Activated CD4-positive, alpha-beta memory T cell treated with anti-CD3 and anti-CD28 coated beads for 36 hours (primary cell): ENCODE measurements at regions not wholly inside any gene's neighbourhood (a gene's known extent, or its start where the extent isn't known, plus 50 kb on each side); places are given as distances from the start of the nearest gene placed in this dataset.

Experiments
- CTCF ChIA-PET: fragments of 350-600 bp; sonication (Branson Sonifier 250); formaldehyde crosslinking; loops from one replicate; lab custom pipeline; 2021; ENCODE audit warnings: antibody characterized with exemption, inconsistent platforms; lab: Charles Lee
- POLR2A ChIA-PET: fragments of 350-600 bp; sonication (Branson Sonifier 250); formaldehyde crosslinking; loops from one replicate; lab custom pipeline; 2021; ENCODE audit warnings: antibody characterized with exemption; lab: Charles Lee
- DNase-seq: peaks from one replicate; pipeline ENCODE4 v3.0.0-alpha.2; 2020
- H3K27ac Mint-ChIP-seq: one replicate; pipeline ENCODE4 v1.8.0; 2021; ENCODE audit warnings: mixed read lengths
- H3K27me3 Mint-ChIP-seq: one replicate; pipeline ENCODE4 v1.8.0; 2021; ENCODE audit warnings: mixed read lengths
- H3K36me3 Mint-ChIP-seq: one replicate; pipeline ENCODE4 v1.8.0; 2021; ENCODE audit warnings: mixed read lengths
- H3K4me1 Mint-ChIP-seq: one replicate; pipeline ENCODE4 v1.8.0; 2021; ENCODE audit warnings: low read depth, mixed read lengths
- H3K4me3 Mint-ChIP-seq: one replicate; pipeline ENCODE4 v1.8.0; 2021; ENCODE audit warnings: mild to moderate bottlenecking, mixed read lengths
- H3K9me3 Mint-ChIP-seq: one replicate; pipeline ENCODE4 v1.8.0; 2021; ENCODE audit warnings: mixed read lengths
- intact Hi-C: fragments of 100-400 bp; cut with micrococcal nuclease; formaldehyde crosslinking; loops from one replicate; pipeline ENCODE4 v1.15.1; 2023

- Mint-ChIP-seq H3K4me1 (no peaks in the 10 kb centered on the region), H3K27me3 (peaks cover 2% of the 10 kb centered on the region), H3K36me3 (no peaks in the 10 kb centered on the region), H3K27ac (no peak overlapping the region), H3K9me3 (no peaks in the 10 kb centered on the region), H3K4me3 (no peak overlapping the region)
- intact Hi-C loops = no loop called here
- POLR2A ChIA-PET = no interaction called here
- CTCF ChIA-PET = no interaction called here
- no peak for DNase-seq
Measured at GRCh38 chr2:104745846-104746245, 108.1 kb upstream of the POU3F3 start.

GRCh38 chr2:104746299-104746698, 107.6 kb upstream of the POU3F3 start:
- no peaks in the 10 kb centered on the region for H3K9me3 Mint-ChIP-seq
- ChIA-PET POLR2A (no interaction called here), CTCF (no interaction called here)
- H3K27me3 Mint-ChIP-seq = peaks cover 2% of the 10 kb centered on the region
- no peak for DNase-seq
- no peak overlapping the region for H3K4me3 Mint-ChIP-seq
- H3K4me1 Mint-ChIP-seq = no peaks in the 10 kb centered on the region
- H3K27ac Mint-ChIP-seq = no peak overlapping the region
- intact Hi-C loops = no loop called here
- H3K36me3 Mint-ChIP-seq = no peaks in the 10 kb centered on the region

- no peak for DNase-seq
- intact Hi-C loops = no loop called here
- Mint-ChIP-seq H3K4me3 (no peak overlapping the region), H3K27ac (no peak overlapping the region), H3K36me3 (no peaks in the 10 kb centered on the region), H3K4me1 (no peaks in the 10 kb centered on the region), H3K9me3 (no peaks in the 10 kb centered on the region), H3K27me3 (peaks cover 2% of the 10 kb centered on the region)
- CTCF ChIA-PET = no interaction called here
- POLR2A ChIA-PET = no interaction called here
Measured at GRCh38 chr2:104746858-104747257, 107.1 kb upstream of the POU3F3 start.

- Mint-ChIP-seq H3K36me3 (no peaks in the 10 kb centered on the region), H3K27me3 (no peaks in the 10 kb centered on the region), H3K9me3 (no peaks in the 10 kb centered on the region), H3K4me1 (no peaks in the 10 kb centered on the region), H3K4me3 (no peak overlapping the region), H3K27ac (no peak overlapping the region)
- ChIA-PET CTCF (no interaction called here), POLR2A (no interaction called here)
- DNase-seq = no peak
- intact Hi-C loops = no loop called here
Measured at GRCh38 chr2:104749856-104750460, 104.0 kb upstream of the POU3F3 start.

- DNase-seq = no peak
- ChIA-PET POLR2A (no interaction called here), CTCF (no interaction called here)
- Mint-ChIP-seq H3K36me3 (no peaks in the 10 kb centered on the region), H3K9me3 (no peaks in the 10 kb centered on the region), H3K27ac (no peak overlapping the region), H3K4me3 (no peak overlapping the region), H3K27me3 (peaks cover 1% of the 10 kb centered on the region), H3K4me1 (no peaks in the 10 kb centered on the region)
- intact Hi-C loops = no loop called here
Measured at GRCh38 chr2:104752504-104752903, 101.4 kb upstream of the POU3F3 start.

- no peak overlapping the region for H3K4me3 Mint-ChIP-seq
- no peaks in the 10 kb centered on the region for H3K4me1 Mint-ChIP-seq
- ChIA-PET POLR2A (no interaction called here), CTCF (no interaction called here)
- no peaks in the 10 kb centered on the region for H3K36me3 Mint-ChIP-seq
- H3K9me3 Mint-ChIP-seq = no peaks in the 10 kb centered on the region
- intact Hi-C loops = no loop called here
- H3K27ac Mint-ChIP-seq = no peak overlapping the region
- H3K27me3 Mint-ChIP-seq = peaks cover 3% of the 10 kb centered on the region
- no peak for DNase-seq
Measured at GRCh38 chr2:104755026-104755878, 98.7 kb upstream of the POU3F3 start.

GRCh38 chr2:104756118-104756517, 97.8 kb upstream of the POU3F3 start:
- H3K27me3 Mint-ChIP-seq = peaks cover 6% of the 10 kb centered on the region
- ChIA-PET POLR2A (no interaction called here), CTCF (no interaction called here)
- intact Hi-C loops = no loop called here
- no peaks in the 10 kb centered on the region for H3K9me3 Mint-ChIP-seq
- H3K4me3 Mint-ChIP-seq = no peak overlapping the region
- no peaks in the 10 kb centered on the region for H3K36me3 Mint-ChIP-seq
- no peak overlapping the region for H3K27ac Mint-ChIP-seq
- no peaks in the 10 kb centered on the region for H3K4me1 Mint-ChIP-seq
- no peak for DNase-seq

GRCh38 chr2:104757056-104757455, 96.9 kb upstream of the POU3F3 start:
- no peak overlapping the region for H3K27ac Mint-ChIP-seq
- H3K27me3 Mint-ChIP-seq = peaks cover 6% of the 10 kb centered on the region
- no peak for DNase-seq
- POLR2A ChIA-PET = no interaction called here
- no peak overlapping the region for H3K4me3 Mint-ChIP-seq
- CTCF ChIA-PET = no interaction called here
- intact Hi-C loops = no loop called here
- no peaks in the 10 kb centered on the region for H3K9me3 Mint-ChIP-seq
- H3K4me1 Mint-ChIP-seq = no peaks in the 10 kb centered on the region
- H3K36me3 Mint-ChIP-seq = no peaks in the 10 kb centered on the region

- no peaks in the 10 kb centered on the region for H3K9me3 Mint-ChIP-seq
- H3K27ac Mint-ChIP-seq = no peak overlapping the region
- H3K36me3 Mint-ChIP-seq = no peaks in the 10 kb centered on the region
- H3K27me3 Mint-ChIP-seq = peaks cover 6% of the 10 kb centered on the region
- CTCF ChIA-PET = no interaction called here
- H3K4me3 Mint-ChIP-seq = no peak overlapping the region
- POLR2A ChIA-PET = no interaction called here
- no peak for DNase-seq
- intact Hi-C loops = no loop called here
- no peaks in the 10 kb centered on the region for H3K4me1 Mint-ChIP-seq
Measured at GRCh38 chr2:104758199-104758620, 95.7 kb upstream of the POU3F3 start.

GRCh38 chr2:104762031-104762430, 91.9 kb upstream of the POU3F3 start:
- Mint-ChIP-seq H3K36me3 (no peaks in the 10 kb centered on the region), H3K27ac (no peak overlapping the region), H3K4me3 (no peak overlapping the region), H3K27me3 (peaks cover 9% of the 10 kb centered on the region), H3K9me3 (no peaks in the 10 kb centered on the region), H3K4me1 (no peaks in the 10 kb centered on the region)
- intact Hi-C loops = no loop called here
- no peak for DNase-seq
- ChIA-PET POLR2A (no interaction called here), CTCF (no interaction called here)

- no peaks in the 10 kb centered on the region for H3K36me3 Mint-ChIP-seq
- POLR2A ChIA-PET = no interaction called here
- no peak overlapping the region for H3K4me3 Mint-ChIP-seq
- no peaks in the 10 kb centered on the region for H3K9me3 Mint-ChIP-seq
- peaks cover 7% of the 10 kb centered on the region for H3K27me3 Mint-ChIP-seq
- intact Hi-C loops = no loop called here
- H3K27ac Mint-ChIP-seq = no peak overlapping the region
- no peaks in the 10 kb centered on the region for H3K4me1 Mint-ChIP-seq
- CTCF ChIA-PET = no interaction called here
- DNase-seq = no peak
Measured at GRCh38 chr2:104766683-104767082, 87.2 kb upstream of the POU3F3 start.

- Mint-ChIP-seq H3K9me3 (no peaks in the 10 kb centered on the region), H3K27ac (no peak overlapping the region), H3K36me3 (no peaks in the 10 kb centered on the region), H3K4me3 (no peak overlapping the region), H3K27me3 (peaks cover 7% of the 10 kb centered on the region), H3K4me1 (no peaks in the 10 kb centered on the region)
- no peak for DNase-seq
- POLR2A ChIA-PET = no interaction called here
- intact Hi-C loops = no loop called here
- CTCF ChIA-PET = no interaction called here
Measured at GRCh38 chr2:104768694-104769093, 85.2 kb upstream of the POU3F3 start.

- CTCF ChIA-PET = no interaction called here
- intact Hi-C loops = no loop called here
- no peak for DNase-seq
- Mint-ChIP-seq H3K27ac (no peak overlapping the region), H3K36me3 (no peaks in the 10 kb centered on the region), H3K4me3 (no peak overlapping the region), H3K4me1 (no peaks in the 10 kb centered on the region), H3K27me3 (peaks cover 7% of the 10 kb centered on the region), H3K9me3 (no peaks in the 10 kb centered on the region)
- POLR2A ChIA-PET = no interaction called here
Measured at GRCh38 chr2:104769096-104769495, 84.8 kb upstream of the POU3F3 start.
